Thyroid gland (tissue), 4 donors: ENCODE measurements at regions not wholly inside any gene's neighbourhood (a gene's known extent, or its start where the extent isn't known, plus 50 kb on each side); places are given as distances from the start of the nearest gene placed in this dataset.

Experiments
- POLR2A ChIP-seq, 2 donors: fragments of 450-650 bp; IDR thresholded peaks; one replicate each; pipeline ENCODE4 v1.6.1; 2017; ENCODE audit warnings: antibody characterized with exemption in 2 of 2, mild to moderate bottlenecking in 2 of 2, moderate library complexity in 1 of 2
- TF ChIP-seq, protein P1 (sequence below), 6 experiments: fragments of 200-600 bp in 3 of 6; fragments of 450-650 bp in 3 of 6; sonication (generic) in 3 of 6; IDR thresholded peaks; one replicate each; pipeline ENCODE4 v1.5.1; 2016 to 2019; ENCODE audit warnings: antibody characterized with exemption in 6 of 6, mild to moderate bottlenecking in 2 of 6, inconsistent platforms in 1 of 6, moderate library complexity in 1 of 6

DNA sequence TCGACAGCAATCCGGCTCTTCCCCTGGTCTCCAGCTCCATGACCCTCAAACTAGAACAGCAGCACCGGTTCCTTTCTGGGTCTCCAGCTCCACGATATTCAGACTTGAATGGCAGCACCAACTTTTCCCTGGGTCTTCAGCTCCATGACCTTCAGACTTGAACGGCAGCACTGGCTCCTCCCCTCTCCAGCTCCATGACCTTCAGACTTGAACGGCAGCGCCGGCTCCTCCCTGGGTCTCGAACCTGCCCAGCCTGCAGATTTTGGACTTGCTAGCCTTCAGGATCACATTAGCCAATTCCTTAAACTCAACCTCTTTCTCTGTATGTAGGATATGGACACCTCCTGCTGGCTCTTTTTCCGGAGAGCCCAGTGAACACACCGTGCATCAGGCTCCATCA is 350.9 kb downstream of the PREX1 start:
- TF ChIP-seq, protein P1, sequence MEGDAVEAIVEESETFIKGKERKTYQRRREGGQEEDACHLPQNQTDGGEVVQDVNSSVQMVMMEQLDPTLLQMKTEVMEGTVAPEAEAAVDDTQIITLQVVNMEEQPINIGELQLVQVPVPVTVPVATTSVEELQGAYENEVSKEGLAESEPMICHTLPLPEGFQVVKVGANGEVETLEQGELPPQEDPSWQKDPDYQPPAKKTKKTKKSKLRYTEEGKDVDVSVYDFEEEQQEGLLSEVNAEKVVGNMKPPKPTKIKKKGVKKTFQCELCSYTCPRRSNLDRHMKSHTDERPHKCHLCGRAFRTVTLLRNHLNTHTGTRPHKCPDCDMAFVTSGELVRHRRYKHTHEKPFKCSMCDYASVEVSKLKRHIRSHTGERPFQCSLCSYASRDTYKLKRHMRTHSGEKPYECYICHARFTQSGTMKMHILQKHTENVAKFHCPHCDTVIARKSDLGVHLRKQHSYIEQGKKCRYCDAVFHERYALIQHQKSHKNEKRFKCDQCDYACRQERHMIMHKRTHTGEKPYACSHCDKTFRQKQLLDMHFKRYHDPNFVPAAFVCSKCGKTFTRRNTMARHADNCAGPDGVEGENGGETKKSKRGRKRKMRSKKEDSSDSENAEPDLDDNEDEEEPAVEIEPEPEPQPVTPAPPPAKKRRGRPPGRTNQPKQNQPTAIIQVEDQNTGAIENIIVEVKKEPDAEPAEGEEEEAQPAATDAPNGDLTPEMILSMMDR (IDR thresholded peaks at IDR 0.05) = no peak
- TF ChIP-seq POLR2A (IDR thresholded peaks at IDR 0.05) = no peak
